ENCODE measurements at regions not wholly inside any gene's neighbourhood (a gene's known extent, or its start where the extent isn't known, plus 50 kb on each side); places are given as distances from the start of the nearest gene placed in this dataset.

DNA sequence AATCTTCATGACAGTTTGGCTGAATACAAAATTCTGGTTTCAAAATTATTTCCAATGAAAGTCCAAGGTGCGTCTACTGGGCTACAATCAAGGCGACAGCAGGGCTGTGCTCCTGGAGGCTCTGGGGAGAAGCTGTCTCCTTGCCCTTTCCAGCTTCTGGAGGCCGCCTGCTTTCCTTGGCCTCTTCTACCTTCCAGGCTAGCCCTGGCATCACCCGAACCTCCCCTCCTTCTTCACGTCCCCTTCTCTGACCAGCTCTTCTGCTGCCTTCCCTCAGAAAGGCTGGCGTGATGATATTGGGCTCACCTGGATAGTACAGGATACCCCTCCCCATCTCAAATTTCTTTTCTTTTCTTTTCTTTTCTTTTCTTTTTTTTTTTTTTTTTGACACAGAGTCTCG lies 115.5 kb downstream of the KCNF1 start:
- no peak for ATAC-seq
- TF ChIP-seq POLR2A (IDR thresholded peaks at IDR 0.05) = no peak
- no peak for TF ChIP-seq CTCF (IDR thresholded peaks at IDR 0.05)
- Histone ChIP-seq H3K27ac (no peak overlapping the region), H3K9me3 (no peaks in the 10 kb centered on the region), H3K27me3 (no peaks in the 10 kb centered on the region), H3K36me3 (no peaks in the 10 kb centered on the region), H3K4me1 (no peaks in the 10 kb centered on the region), H3K4me3 (no peak overlapping the region)
- WGBS, 4 donors = 86 to 94% (median 90%) methylated on average over 7 of the region's 7 CpGs
- intact Hi-C loops (cut with DNase I) = loop anchor here in 2 of 10 donors (5.0 kb wide), 2 partner anchors 190 to 195 kb away; no protein-coding TSS in a partner anchor
- no peak for DNase-seq

GRCh38 chr2:11028407-11028916 lies 116.7 kb downstream of the KCNF1 start:
- H3K9me3 ChIP-seq = peaks cover 0 to 11% (median 6%) of the 10 kb centered on the region in 12 donors
- 85 to 89% (median 87%) methylated on average over 5 of the region's 5 CpGs for WGBS, 4 donors
- DNase-seq (no peak), ATAC-seq (no peak)
- H3K4me3 ChIP-seq = no peak overlapping the region
- H3K36me3 ChIP-seq = no peaks in the 10 kb centered on the region
- no peak for TF ChIP-seq POLR2A (IDR thresholded peaks at IDR 0.05)
- TF ChIP-seq CTCF (IDR thresholded peaks at IDR 0.05) = peak in 1 of 12 donors; percentile 21
- H3K27me3 ChIP-seq = no peaks in the 10 kb centered on the region
- no peaks in the 10 kb centered on the region for H3K4me1 ChIP-seq
- H3K27ac ChIP-seq = no peak overlapping the region
- intact Hi-C loops (cut with DNase I) = loop anchor here in 2 of 10 donors (5.0 kb wide), 2 partner anchors 191 to 196 kb away; no protein-coding TSS in a partner anchor

DNA sequence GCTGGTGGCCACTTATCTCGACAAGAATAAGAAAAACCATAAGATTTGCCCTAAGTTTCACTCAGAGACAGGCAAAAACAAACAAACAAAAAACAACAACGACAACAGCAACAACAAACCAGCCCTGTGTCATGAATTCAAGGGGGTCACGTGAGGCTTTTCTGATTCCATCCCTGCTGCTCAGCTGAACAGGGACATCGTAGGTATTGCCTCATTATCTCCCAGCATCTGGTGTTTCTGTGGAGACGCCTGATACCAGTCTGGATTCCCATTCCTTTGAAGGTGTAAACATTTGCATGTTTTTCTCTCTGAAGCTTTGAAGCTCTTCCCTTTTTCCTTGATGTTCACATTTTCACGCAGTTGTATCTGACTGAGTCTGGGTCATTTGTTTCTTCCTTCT lies 117.4 kb downstream of the KCNF1 start:
- no peak overlapping the region for H3K4me3 ChIP-seq
- WGBS, 4 donors = 70 to 82% (median 73%) methylated on average over 6 of the region's 6 CpGs
- ATAC-seq (no peak), DNase-seq (no peak)
- intact Hi-C loops (cut with DNase I) = loop anchor here in 2 of 10 donors (5.0 kb wide), 2 partner anchors 192 to 197 kb away; no protein-coding TSS in a partner anchor
- no peaks in the 10 kb centered on the region for H3K27me3 ChIP-seq
- H3K27ac ChIP-seq = no peak overlapping the region
- H3K4me1 ChIP-seq = no peaks in the 10 kb centered on the region
- no peak for TF ChIP-seq CTCF (IDR thresholded peaks at IDR 0.05)
- no peak for TF ChIP-seq POLR2A (IDR thresholded peaks at IDR 0.05)
- H3K36me3 ChIP-seq = no peaks in the 10 kb centered on the region
- peaks cover 0 to 18% (median 7%) of the 10 kb centered on the region in 12 donors for H3K9me3 ChIP-seq

- Histone ChIP-seq H3K9me3 (peaks cover 0 to 23% (median 7%) of the 10 kb centered on the region in 12 donors), H3K27me3 (no peaks in the 10 kb centered on the region), H3K4me1 (no peaks in the 10 kb centered on the region), H3K27ac (no peak overlapping the region), H3K36me3 (no peaks in the 10 kb centered on the region), H3K4me3 (no peak overlapping the region)
- ATAC-seq = no peak
- WGBS, 4 donors = 88 to 90% (median 89%) methylated on average over 7 of the region's 7 CpGs
- no peak for TF ChIP-seq CTCF (IDR thresholded peaks at IDR 0.05)
- no peak for TF ChIP-seq POLR2A (IDR thresholded peaks at IDR 0.05)
- intact Hi-C loops (cut with DNase I) = no loop called here
- no peak for DNase-seq
These were observed 118.3 kb downstream of the KCNF1 start for GRCh38 chr2:11030036-11030435.

All from heart left ventricle (tissue), 16 donors.